OCI-LY1 (cell line): ENCODE measurements at regions not wholly inside any gene's neighbourhood (a gene's known extent, or its start where the extent isn't known, plus 50 kb on each side); places are given as distances from the start of the nearest gene placed in this dataset.

Source experiments
- H2AFZ ChIP-seq: fragments of 200-600 bp; sonication (generic), shearing (Covaris generic); 2 replicates; pipeline ENCODE4 v1.6.0; 2014; ENCODE audit warnings: antibody characterized with exemption, mild to moderate bottlenecking, low read length
- H3F3A ChIP-seq: fragments of 200-600 bp; sonication (generic), shearing (Covaris generic); 2 replicates; pipeline ENCODE4 v1.6.0; 2014; ENCODE audit warnings: mild to moderate bottlenecking, antibody characterized with exemption, low read length, moderate library complexity; ENCODE audit not compliant: insufficient read depth
- H3K27ac ChIP-seq: fragments of 200-600 bp; sonication (generic); 2 replicates; pipeline ENCODE4 v1.5.1; 2014; ENCODE audit warnings: low read length, mixed run types, mild to moderate bottlenecking, low read depth; ENCODE audit not compliant: poor library complexity, severe bottlenecking
- H3K27me3 ChIP-seq: fragments of 200-600 bp; sonication (generic); 2 replicates; pipeline ENCODE4 v1.6.0; 2014; ENCODE audit warnings: antibody characterized with exemption, mild to moderate bottlenecking, low read length, moderate library complexity; ENCODE audit not compliant: insufficient read depth
- H3K36me3 ChIP-seq: fragments of 200-600 bp; sonication (generic); 2 replicates; pipeline ENCODE4 v1.6.1; 2014; ENCODE audit warnings: mild to moderate bottlenecking, antibody characterized with exemption, low read length, moderate library complexity, mixed read lengths; ENCODE audit not compliant: insufficient read depth
- H3K4me1 ChIP-seq: fragments of 200-600 bp; sonication (generic); 2 replicates; pipeline ENCODE4 v1.5.1; 2014; ENCODE audit warnings: mild to moderate bottlenecking, low read length, moderate library complexity; ENCODE audit not compliant: insufficient read depth, severe bottlenecking
- H3K4me2 ChIP-seq: fragments of 200-600 bp; sonication (generic), shearing (Covaris generic); 2 replicates; pipeline ENCODE4 v1.6.1; 2014; ENCODE audit warnings: low read length
- H3K4me3 ChIP-seq: fragments of 200-600 bp; sonication (generic); 2 replicates; pipeline ENCODE4 v1.5.1; 2014; ENCODE audit warnings: low read length, low read depth, mild to moderate bottlenecking, mixed read lengths; ENCODE audit not compliant: poor library complexity, severe bottlenecking
- H3K79me2 ChIP-seq: fragments of 200-600 bp; shearing (Covaris generic); 2 replicates; pipeline ENCODE4 v1.6.1; 2016; ENCODE audit warnings: mixed run types, low read length, mixed read lengths; ENCODE audit not compliant: insufficient read depth
- H3K9ac ChIP-seq: fragments of 200-600 bp; sonication (generic), shearing (Covaris generic); 2 replicates; pipeline ENCODE4 v1.6.1; 2014; ENCODE audit warnings: mild to moderate bottlenecking, low read length, mixed read lengths
- H3K9me2 ChIP-seq: fragments of 200-600 bp; sonication (generic), shearing (Covaris generic); 2 replicates; pipeline ENCODE4 v1.6.1; 2014; ENCODE audit warnings: low read depth, mild to moderate bottlenecking, low read length, mixed read lengths
- H3K9me3 ChIP-seq: fragments of 200-600 bp; shearing (Covaris generic); 2 replicates; pipeline ENCODE4 v1.6.1; 2014; ENCODE audit warnings: low read length, mixed read lengths
- H4K20me1 ChIP-seq: fragments of 200-600 bp; sonication (generic), shearing (Covaris generic); 2 replicates; pipeline ENCODE4 v1.6.0; 2016; ENCODE audit warnings: mild to moderate bottlenecking, low read length; ENCODE audit not compliant: insufficient read depth
- CTCF ChIP-seq: fragments of 200-600 bp; sonication (generic), shearing (Covaris generic); IDR thresholded peaks from 2 replicates; pipeline ENCODE4 v1.5.1; 2017; ENCODE audit warnings: mild to moderate bottlenecking, antibody characterized with exemption, low read length, moderate library complexity, mixed read lengths
- EZH2 ChIP-seq: fragments of 200-600 bp; sonication (generic), shearing (Covaris generic); IDR thresholded peaks from 2 replicates; pipeline ENCODE4 v1.8.0; 2017; ENCODE audit warnings: borderline replicate concordance, mixed run types, mild to moderate bottlenecking, antibody characterized with exemption, low read length, moderate library complexity, mixed read lengths

- Histone ChIP-seq H3K4me2 (no peak overlapping the region), H3K27ac (no peak overlapping the region), H3K79me2 (no peaks in the 10 kb centered on the region), H3K9ac (no peak overlapping the region), H3K27me3 (no peaks in the 10 kb centered on the region), H3K36me3 (no peaks in the 10 kb centered on the region), H3K9me3 (no peaks in the 10 kb centered on the region), H2AFZ (no peak overlapping the region), H3F3A (no peaks in the 10 kb centered on the region), H4K20me1 (no peaks in the 10 kb centered on the region), H3K9me2 (no peaks in the 10 kb centered on the region), H3K4me3 (no peak overlapping the region), H3K4me1 (peaks cover 2% of the 10 kb centered on the region)
- no peak for TF ChIP-seq CTCF
- no peak for TF ChIP-seq EZH2
Observed at GRCh38 chr1:212212343-212212742, 72.9 kb upstream of the PPP2R5A start.

GRCh38 chr1:212212906-212213305 lies 72.3 kb upstream of the PPP2R5A start:
- Histone ChIP-seq H3K27me3 (no peaks in the 10 kb centered on the region), H4K20me1 (no peaks in the 10 kb centered on the region), H3K9ac (no peak overlapping the region), H3K4me2 (no peak overlapping the region), H3K79me2 (no peaks in the 10 kb centered on the region), H3K4me3 (no peak overlapping the region), H3K9me2 (no peaks in the 10 kb centered on the region), H3K36me3 (no peaks in the 10 kb centered on the region), H3F3A (no peaks in the 10 kb centered on the region), H3K9me3 (no peaks in the 10 kb centered on the region), H3K27ac (no peak overlapping the region), H3K4me1 (peaks cover 7% of the 10 kb centered on the region), H2AFZ (no peak overlapping the region)
- no peak for TF ChIP-seq EZH2
- TF ChIP-seq CTCF, result no peak

- H3K27ac ChIP-seq, result no peak overlapping the region
Observed at GRCh38 chr1:212213784-212214183, 71.4 kb upstream of the PPP2R5A start.

More at GRCh38 chr1:212213784-212214183, 71.4 kb upstream of the PPP2R5A start:
- no peaks in the 10 kb centered on the region for H3K36me3 ChIP-seq
- no peaks in the 10 kb centered on the region for H3K9me3 ChIP-seq
- no peaks in the 10 kb centered on the region for H3K27me3 ChIP-seq
- H3K4me2 ChIP-seq, result no peak overlapping the region
- no peaks in the 10 kb centered on the region for H3F3A ChIP-seq
- H3K4me1 ChIP-seq, result peaks cover 16% of the 10 kb centered on the region
- H3K79me2 ChIP-seq, result no peaks in the 10 kb centered on the region
- no peak overlapping the region for H3K4me3 ChIP-seq
- TF ChIP-seq EZH2 (no peak), CTCF (no peak)
- H3K9me2 ChIP-seq, result no peaks in the 10 kb centered on the region
- no peak overlapping the region for H3K9ac ChIP-seq
- no peak overlapping the region for H2AFZ ChIP-seq
- H4K20me1 ChIP-seq, result no peaks in the 10 kb centered on the region
